GM12878 (cell line): ENCODE measurements at regions not wholly inside any gene's neighbourhood (a gene's known extent, or its start where the extent isn't known, plus 50 kb on each side); places are given as distances from the start of the nearest gene placed in this dataset.

Source experiments
- ATAC-seq: fragments of 200-7000 bp; cut with Tn5 transposase; 3 replicates; pipeline ENCODE4 v1.9.1; 2020; ENCODE audit warnings: mild to moderate bottlenecking, moderate library complexity
- BruUV-seq: library from RNA; stranded (reverse); fragments of 400-500 nt; replicated peaks from 2 replicates; lab custom pipeline; 2021; lab: Mats Ljungman, UMichigan
- CTCF ChIA-PET: fragments of 300-600 bp; sonication (Branson Sonifier 250); formaldehyde crosslinking; extraction: SDS; loops from one replicate; lab custom pipeline; 2021; ENCODE audit warnings: inconsistent platforms; lab: Yijun Ruan, JAX
- POLR2A ChIA-PET: fragments of 350-600 bp; formaldehyde crosslinking; extraction: SDS; loops from one replicate; lab custom pipeline; 2021; ENCODE audit warnings: inconsistent platforms; lab: Charles Lee
- RAD21 ChIA-PET: fragments of 300-600 bp; sonication (Branson Sonifier 250); formaldehyde crosslinking; loops from one replicate; lab custom pipeline; 2023; ENCODE audit warnings: antibody characterized with exemption; ENCODE audit not compliant: unreplicated experiment; lab: Charles Lee
- SMC1A ChIA-PET: fragments of 300-600 bp; sonication (Branson Sonifier 250); formaldehyde crosslinking; loops from one replicate; lab custom pipeline; 2023; ENCODE audit not compliant: unreplicated experiment, uncharacterized antibody; lab: Charles Lee
- DNase-seq: peaks from one replicate; pipeline ENCODE4 v3.0.0-alpha.2; 2011; ENCODE audit warnings: low read depth, low spot score
- FAIRE-seq: peaks from 3 replicates; lab custom pipeline; 2011; peaks lifted over from hg19 to GRCh38; lab: Jason Lieb, UNC
- H2AFZ ChIP-seq: 2 replicates; pipeline ENCODE4 v1.6.0; 2011; ENCODE audit warnings: low read depth, low read length, control low read depth; ENCODE audit not compliant: control insufficient read depth
- H3K27ac ChIP-seq: 2 replicates; pipeline ENCODE4 v1.5.1; 2011; ENCODE audit warnings: control low read depth; ENCODE audit not compliant: control insufficient read depth, insufficient read depth
- H3K27me3 ChIP-seq, 2 experiments: replicated peaks in 1 of 2; 2 replicates each; pipeline versions ENCODE4 v1.6.0 to v1.6.1; 2011; ENCODE audit warnings: low read length in 1 of 2; ENCODE audit not compliant: control insufficient read depth in 2 of 2, insufficient read depth in 2 of 2
- H3K36me3 ChIP-seq, 2 experiments: 2 replicates each; pipeline ENCODE4 v1.5.1; 2011; ENCODE audit warnings: low read length in 1 of 2; ENCODE audit not compliant: control insufficient read depth in 2 of 2, insufficient read depth in 2 of 2
- H3K4me1 ChIP-seq: 2 replicates; pipeline ENCODE4 v1.6.1; 2011; ENCODE audit warnings: mild to moderate bottlenecking, low read length, moderate library complexity, mixed read lengths; ENCODE audit not compliant: control insufficient read depth, insufficient read depth
- H3K4me2 ChIP-seq: 2 replicates; pipeline ENCODE4 v1.6.0; 2011; ENCODE audit warnings: control low read depth; ENCODE audit not compliant: control insufficient read depth, insufficient read depth
- H3K4me3 ChIP-seq: fragments of 200-600 bp; sonication (generic); 2 replicates; pipeline ENCODE4 v1.5.1; 2016
- H3K79me2 ChIP-seq: 2 replicates; pipeline ENCODE4 v1.6.0; 2011; ENCODE audit warnings: low read length; ENCODE audit not compliant: control insufficient read depth, insufficient read depth
- H3K9ac ChIP-seq: 2 replicates; pipeline ENCODE4 v1.8.0; 2011; ENCODE audit warnings: low read length, control low read depth, mixed read lengths; ENCODE audit not compliant: control insufficient read depth, insufficient read depth
- H3K9me3 ChIP-seq: replicated peaks from 3 replicates; pipeline ENCODE4 v1.5.1; 2011; ENCODE audit warnings: mild to moderate bottlenecking, low read length; ENCODE audit not compliant: control insufficient read depth, insufficient read depth
- H4K20me1 ChIP-seq: 2 replicates; pipeline ENCODE4 v1.6.0; 2011; ENCODE audit not compliant: control insufficient read depth, insufficient read depth
- CBX5 ChIP-seq: sonication (generic); IDR thresholded peaks from 2 replicates; pipeline ENCODE4 v1.6.1; 2016; ENCODE audit warnings: low read depth, moderate library complexity, mild to moderate bottlenecking, inconsistent platforms
- CHD2 ChIP-seq: IDR thresholded peaks from 2 replicates; pipeline ENCODE4 v1.6.1; 2011; ENCODE audit warnings: low read depth, low read length, improper control_type of control experiment, borderline replicate concordance
- CHD4 ChIP-seq: fragments of 200-600 bp; sonication (generic); IDR thresholded peaks from 2 replicates; pipeline ENCODE4 v1.6.1; 2016; ENCODE audit warnings: mild to moderate bottlenecking
- FOXM1 ChIP-seq: IDR thresholded peaks from 2 replicates; pipeline ENCODE4 v1.6.1; 2012; ENCODE audit warnings: low read depth, mild to moderate bottlenecking, inconsistent platforms, low read length, moderate library complexity
- HCFC1 ChIP-seq: fragments of 150-350 bp; IDR thresholded peaks from 2 replicates; pipeline ENCODE4 v1.6.1; 2014; ENCODE audit warnings: low read length
- HDAC6 ChIP-seq: fragments of 200-600 bp; sonication (generic); IDR thresholded peaks from one replicate; pipeline ENCODE4 v1.8.0; 2017; ENCODE audit warnings: antibody characterized with exemption; ENCODE audit not compliant: unreplicated experiment
- IRF3 ChIP-seq: fragments of 450-650 bp; IDR thresholded peaks from 2 replicates; pipeline ENCODE4 v1.6.1; 2014; ENCODE audit warnings: mild to moderate bottlenecking
- MEF2A ChIP-seq: IDR thresholded peaks from 2 replicates; pipeline ENCODE4 v1.6.1; 2011; ENCODE audit warnings: low read depth, mild to moderate bottlenecking, low read length, moderate library complexity; ENCODE audit not compliant: insufficient read depth
- NFYB ChIP-seq: IDR thresholded peaks from 2 replicates; pipeline ENCODE4 v1.6.1; 2011; ENCODE audit warnings: low read depth, mild to moderate bottlenecking, low read length, improper control_type of control experiment, moderate library complexity; ENCODE audit not compliant: insufficient read depth
- PKNOX1 ChIP-seq: fragments of 450-650 bp; IDR thresholded peaks from 2 replicates; pipeline ENCODE4 v1.6.1; 2016; ENCODE audit warnings: mild to moderate bottlenecking
- RFX5 ChIP-seq: IDR thresholded peaks from 2 replicates; pipeline ENCODE4 v1.6.1; 2011; ENCODE audit warnings: low read depth, low read length, improper control_type of control experiment
- SKIL ChIP-seq: fragments of 450-650 bp; IDR thresholded peaks from 2 replicates; pipeline ENCODE4 v1.6.1; 2017; ENCODE audit warnings: mild to moderate bottlenecking, low read depth, inconsistent platforms; ENCODE audit not compliant: poor library complexity, severe bottlenecking
- TAF1 ChIP-seq: IDR thresholded peaks from 2 replicates; pipeline ENCODE4 v1.6.1; 2011; ENCODE audit warnings: mild to moderate bottlenecking, low read depth, low read length, borderline replicate concordance
- TCF7 ChIP-seq: IDR thresholded peaks from 2 replicates; pipeline ENCODE4 v1.6.1; 2014; ENCODE audit warnings: antibody characterized with exemption, borderline replicate concordance
- ZNF207 ChIP-seq: fragments of 450-650 bp; IDR thresholded peaks from 2 replicates; pipeline ENCODE4 v1.6.1; 2014; ENCODE audit warnings: antibody characterized with exemption, mild to moderate bottlenecking, borderline replicate concordance
- ZNF217 ChIP-seq: fragments of 450-650 bp; IDR thresholded peaks from 2 replicates; pipeline ENCODE4 v1.6.1; 2017; ENCODE audit warnings: antibody characterized with exemption, mild to moderate bottlenecking
- ZNF384 ChIP-seq: IDR thresholded peaks from 2 replicates; pipeline ENCODE4 v1.6.1; 2012; ENCODE audit warnings: low read depth, mild to moderate bottlenecking, low read length, improper control_type of control experiment, borderline replicate concordance
- WGBS: methylation state at CpG from one replicate; pipeline ENCODE4 v1.1.6; 2016; ENCODE audit warnings: low lambda C conversion rate; ENCODE audit not compliant: insufficient replicate concordance, insufficient coverage; ENCODE audit errors: missing lambda C conversion rate; 5-methylcytosine and 5-hydroxymethylcytosine counted together
- in situ Hi-C: fragments of 300-500 bp; cut with MboI; formaldehyde crosslinking; loops from 9 replicates; pipeline ENCODE4 v1.14.3; 2018; ENCODE audit warnings: mixed read lengths
- intact Hi-C: fragments of 100-400 bp; cut with micrococcal nuclease; formaldehyde crosslinking; loops from one replicate; pipeline ENCODE4 v1.14.2; 2022; ENCODE audit not compliant: unreplicated experiment

GRCh38 chr12:132432721-132433577 lies 57.0 kb upstream of the FBRSL1 start (continued):
- no peak for TF ChIP-seq IRF3
- TF ChIP-seq TAF1: no peak

GRCh38 chr12:132432126-132432705 lies 57.7 kb upstream of the FBRSL1 start:
- no peaks in the 10 kb centered on the region for H4K20me1 ChIP-seq
- no peaks in the 10 kb centered on the region for H3K79me2 ChIP-seq
- no peak overlapping the region for H3K4me2 ChIP-seq
- no peaks in the 10 kb centered on the region for H3K36me3 ChIP-seq
- BruUV-seq: no TSS peak
- H3K4me3 ChIP-seq: no peak overlapping the region
- no peak for FAIRE-seq
- WGBS: 65% methylated on average over 17 of the region's 18 CpGs
- CTCF ChIA-PET: no interaction called here
- H3K27me3 ChIP-seq: peaks cover 0 to 2% of the 10 kb centered on the region in 2 experiments; a peak in 3 of 4 replicates
- H3K4me1 ChIP-seq: peaks cover 18% of the 10 kb centered on the region
- H3K9ac ChIP-seq: no peak overlapping the region
- POLR2A ChIA-PET: no interaction called here
- H3K9me3 ChIP-seq: no peaks in the 10 kb centered on the region
- no peak overlapping the region for H3K27ac ChIP-seq
- SMC1A ChIA-PET: no interaction called here
- in situ Hi-C loops: no loop called here
- RAD21 ChIA-PET: no interaction called here
- H2AFZ ChIP-seq: no peak overlapping the region
- DNase-seq: no peak
- intact Hi-C loops: no loop called here
- ATAC-seq: no peak
- TF ChIP-seq PKNOX1: no peak
- no peak for TF ChIP-seq CHD2
- TF ChIP-seq HDAC6: no peak
- TF ChIP-seq RFX5: no peak
- TF ChIP-seq HCFC1: no peak
- TF ChIP-seq SKIL: no peak
- no peak for TF ChIP-seq FOXM1
- TF ChIP-seq MEF2A: no peak
- no peak for TF ChIP-seq IRF3
- no peak for TF ChIP-seq ZNF207
- TF ChIP-seq CHD4: no peak
- TF ChIP-seq TCF7: no peak
- TF ChIP-seq ZNF384: no peak
- TF ChIP-seq CBX5: no peak
- no peak for TF ChIP-seq ZNF217
- TF ChIP-seq NFYB: no peak
